GM18873 (cell line): ENCODE measurements at regions not wholly inside any gene's neighbourhood (a gene's known extent, or its start where the extent isn't known, plus 50 kb on each side); places are given as distances from the start of the nearest gene placed in this dataset.
"Not testable (repeated sequence)": the region's sequence is repeated elsewhere in the genome, so short reads cannot be mapped to it uniquely, and the experiment has no call there.

Experiments
- ATAC-seq: cut with Tn5 transposase; IDR thresholded peaks from one replicate; pipeline ENCODE4 v1.9.1; 2021; ENCODE audit warnings: mild to moderate bottlenecking, moderate library complexity, moderate number of reproducible peaks; ENCODE audit not compliant: unreplicated experiment, low FRiP score

GRCh38 chr11:15824060-15824459 lies 532.3 kb downstream of the SOX6 start:
- no peak for ATAC-seq

GRCh38 chr11:15825976-15826650 lies 530.2 kb downstream of the SOX6 start:
- ATAC-seq: no peak

- no peak for ATAC-seq
These were observed 529.5 kb downstream of the SOX6 start for GRCh38 chr11:15826826-15827225.

DNA sequence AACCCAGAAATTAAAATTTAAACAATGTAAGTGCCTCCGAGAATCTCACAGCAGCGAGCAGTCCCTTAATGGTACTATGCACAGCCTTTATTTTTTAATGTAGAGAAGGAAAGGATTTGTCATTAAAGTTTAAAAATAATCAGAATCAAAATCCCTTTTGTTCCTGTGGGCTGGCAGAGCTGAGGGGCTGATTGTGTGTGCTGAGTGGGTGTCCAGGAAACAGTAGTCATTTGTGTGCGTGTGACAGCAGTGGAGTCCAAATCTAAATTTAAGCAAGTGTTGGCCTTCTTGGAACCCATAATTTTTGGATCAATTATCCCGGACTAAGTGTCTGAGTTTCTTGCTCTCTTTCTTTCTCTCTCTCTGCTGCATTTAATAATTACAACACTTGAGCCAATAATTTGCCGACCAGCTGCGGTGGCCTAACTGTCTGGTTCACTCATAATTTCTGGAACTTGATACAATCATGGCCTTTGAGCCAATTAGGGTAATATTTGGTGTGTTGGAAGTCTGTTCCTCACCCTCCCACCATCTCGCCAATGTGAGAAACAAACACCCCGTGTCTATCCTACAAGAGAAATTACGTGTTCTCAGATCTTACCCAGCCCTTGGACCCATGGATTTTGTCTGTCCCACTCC lies 528.0 kb downstream of the SOX6 start:
- no peak for ATAC-seq

GRCh38 chr11:15829312-15829711 lies 527.0 kb downstream of the SOX6 start:
- no peak for ATAC-seq

DNA sequence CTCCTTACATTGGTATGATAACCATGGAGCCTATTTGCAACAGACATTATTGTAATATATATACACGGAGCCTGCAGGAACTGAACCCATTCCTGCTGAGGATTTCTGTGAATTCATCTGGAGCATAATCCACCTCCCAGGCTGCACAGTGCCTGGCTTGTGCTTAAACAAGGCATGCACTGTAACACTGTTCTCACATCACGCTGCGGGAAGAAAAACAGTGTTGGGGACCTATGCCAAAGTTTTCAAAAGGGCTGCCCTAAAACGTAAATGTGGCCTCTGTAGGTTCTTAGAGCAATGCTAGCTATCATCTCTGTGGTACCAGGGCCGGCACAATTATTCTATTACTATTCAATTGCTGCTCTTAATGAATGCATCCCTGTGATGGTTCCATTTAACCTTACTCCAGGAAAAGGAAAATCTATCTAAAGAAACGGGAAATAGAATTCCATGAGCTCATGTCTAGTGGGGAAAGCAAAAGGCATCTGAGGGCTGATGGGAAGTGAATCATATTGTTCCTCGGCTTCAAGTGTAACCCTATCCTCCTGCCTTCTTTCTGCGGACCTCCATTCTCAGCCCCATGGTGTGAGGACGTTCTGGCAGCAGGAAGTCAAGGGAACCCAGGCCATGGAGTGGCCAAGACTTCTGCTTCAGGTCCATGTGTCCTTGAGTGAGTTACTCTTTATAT lies 525.5 kb downstream of the SOX6 start:
- ATAC-seq: no peak

- ATAC-seq: no peak
These were observed 520.4 kb downstream of the SOX6 start for GRCh38 chr11:15835788-15836411.

DNA sequence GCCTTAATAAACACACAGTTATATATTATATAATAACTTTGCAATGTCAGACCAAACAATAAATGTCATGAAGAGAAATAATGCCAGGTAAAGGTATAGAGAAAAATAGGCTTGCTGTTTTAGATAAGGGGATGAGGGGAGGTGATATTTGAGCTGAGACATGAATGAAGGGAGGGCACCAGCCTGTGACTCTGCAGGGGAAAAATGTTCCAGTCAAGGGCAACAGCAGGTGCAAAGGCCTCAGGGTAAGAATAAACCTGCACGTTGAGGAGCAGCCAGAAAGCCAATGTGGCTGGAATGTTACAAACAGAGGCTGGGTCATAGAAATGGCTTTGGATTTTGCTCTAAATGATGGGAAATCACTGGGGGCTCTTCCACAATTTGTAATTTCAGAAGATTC lies 519.6 kb downstream of the SOX6 start:
- no peak for ATAC-seq

- ATAC-seq: no peak
These were observed 518.4 kb downstream of the SOX6 start for GRCh38 chr11:15837901-15838489.

GRCh38 chr11:15839061-15839460 lies 517.3 kb downstream of the SOX6 start:
- no peak for ATAC-seq

DNA sequence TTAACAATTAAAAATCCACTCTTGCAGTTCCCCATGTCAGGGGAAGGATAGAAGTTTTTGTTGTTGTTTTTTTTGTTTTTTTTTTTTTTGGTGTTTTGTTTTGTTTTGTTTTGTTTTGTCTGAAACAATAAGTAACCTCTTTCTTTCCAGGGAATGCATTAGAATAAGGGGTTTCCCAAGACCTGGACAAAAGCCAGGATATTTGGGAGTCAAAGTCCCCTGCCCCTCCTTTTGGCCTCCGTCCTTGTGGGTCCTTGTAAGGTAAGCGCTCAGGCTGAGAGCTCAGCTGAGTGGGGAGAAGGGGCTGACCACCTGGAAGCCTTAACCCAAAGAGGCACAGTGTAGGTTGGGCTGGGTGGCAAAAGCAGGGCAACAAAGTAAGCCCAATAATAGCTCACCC lies 515.4 kb downstream of the SOX6 start:
- no peak for ATAC-seq

GRCh38 chr11:15841931-15842740 lies 514.2 kb downstream of the SOX6 start:
- ATAC-seq: no peak

DNA sequence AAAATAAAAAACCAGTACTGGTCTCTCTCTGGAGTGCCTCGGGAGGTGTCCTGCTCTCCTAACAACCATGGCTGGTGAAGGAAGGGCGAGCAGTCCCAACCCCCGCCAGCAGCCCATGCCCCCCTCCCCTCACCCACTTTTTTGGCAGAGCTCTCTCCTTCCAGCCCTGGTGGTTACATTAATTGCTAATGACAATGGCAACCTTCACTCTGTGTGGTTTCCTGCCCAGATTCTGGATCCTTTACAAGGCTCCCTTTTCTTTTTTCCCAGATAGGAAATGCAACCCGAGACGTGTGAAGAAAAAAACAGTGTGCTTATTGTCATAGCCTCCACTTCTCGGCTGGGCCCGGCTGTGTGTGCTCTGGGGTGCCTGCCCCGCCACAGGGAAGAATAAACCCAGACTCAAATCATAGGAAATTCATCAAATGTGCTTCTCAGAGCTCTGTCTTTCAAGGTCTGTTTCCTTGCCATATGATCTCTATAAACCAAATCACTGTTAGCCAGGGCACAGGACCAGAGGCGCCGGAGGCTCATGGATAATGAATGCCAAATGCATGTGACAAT lies 513.0 kb downstream of the SOX6 start:
- no peak for ATAC-seq

GRCh38 chr11:15845261-15845660 lies 511.1 kb downstream of the SOX6 start:
- no peak for ATAC-seq

- no peak for ATAC-seq
These were observed 507.6 kb downstream of the SOX6 start for GRCh38 chr11:15848631-15849168.

- no peak for ATAC-seq
These were observed 507.1 kb downstream of the SOX6 start for GRCh38 chr11:15849257-15849656.

DNA sequence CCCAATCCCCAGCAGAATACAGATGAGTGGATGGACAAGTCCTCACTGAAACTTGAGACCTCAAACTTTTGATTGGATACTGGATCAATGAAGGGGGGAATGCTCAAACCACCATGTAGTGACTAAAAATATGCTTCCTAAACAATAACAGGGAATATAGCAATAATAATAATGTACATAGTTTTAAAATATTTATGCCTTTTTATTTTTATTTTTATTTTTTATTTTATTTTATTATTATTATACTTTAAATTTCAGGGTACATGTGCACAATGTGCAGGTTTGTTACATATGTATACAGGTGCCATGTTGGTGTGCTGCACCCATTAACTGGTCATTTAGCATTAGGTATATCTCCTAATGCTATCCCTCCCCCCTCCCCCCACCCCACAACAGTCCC lies 506.0 kb downstream of the SOX6 start:
- not testable (repeated sequence) for ATAC-seq

GRCh38 chr11:15851051-15851498 lies 505.3 kb downstream of the SOX6 start:
- ATAC-seq: no peak

- no peak for ATAC-seq
These were observed 504.2 kb downstream of the SOX6 start for GRCh38 chr11:15852179-15852578.
